ENCODE measurements at regions not wholly inside any gene's neighbourhood (a gene's known extent, or its start where the extent isn't known, plus 50 kb on each side); places are given as distances from the start of the nearest gene placed in this dataset.

- intact Hi-C loops (cut with DNase I; ENCODE audit: low total_unique reads) = no loop called here
- no peak for DNase-seq
- no peak for TF ChIP-seq CTCF (IDR thresholded peaks at IDR 0.05)
- Histone ChIP-seq H3K4me1 (no peaks in the 10 kb centered on the region), H3K9me3 (no peaks in the 10 kb centered on the region), H3K27me3 (no peaks in the 10 kb centered on the region), H3K27ac (no peak overlapping the region), H3K4me3 (no peak overlapping the region), H3K36me3 (no peaks in the 10 kb centered on the region)
These were observed 1052.8 kb upstream of the NRXN1 start for GRCh38 chr2:52084759-52085158.

DNA sequence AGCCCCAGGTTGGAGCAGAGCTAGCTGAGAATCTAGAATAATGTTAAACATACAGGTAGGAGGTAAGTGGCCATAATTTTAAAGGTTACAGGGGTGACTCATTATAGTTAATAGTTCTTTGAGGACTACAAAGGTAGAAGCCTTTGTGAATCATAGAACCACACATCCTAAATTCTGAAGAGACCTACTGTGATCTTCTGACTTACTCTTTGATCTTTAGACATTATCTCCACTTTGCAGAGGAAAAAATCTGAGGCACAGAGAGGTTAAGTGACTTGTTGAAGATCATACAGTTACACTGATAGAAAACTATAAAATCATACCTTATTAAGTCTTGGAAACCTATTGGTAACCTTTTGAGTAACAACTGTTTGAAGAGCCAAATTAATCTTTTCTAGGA is 1051.3 kb upstream of the NRXN1 start:
- H3K4me3 ChIP-seq = no peak overlapping the region
- H3K27me3 ChIP-seq = no peaks in the 10 kb centered on the region
- DNase-seq = no peak
- no peaks in the 10 kb centered on the region for H3K36me3 ChIP-seq
- intact Hi-C loops (cut with DNase I; ENCODE audit: low total_unique reads) = no loop called here
- no peak for TF ChIP-seq CTCF (IDR thresholded peaks at IDR 0.05)
- no peak overlapping the region for H3K27ac ChIP-seq
- H3K4me1 ChIP-seq = no peaks in the 10 kb centered on the region
- no peaks in the 10 kb centered on the region for H3K9me3 ChIP-seq

DNA sequence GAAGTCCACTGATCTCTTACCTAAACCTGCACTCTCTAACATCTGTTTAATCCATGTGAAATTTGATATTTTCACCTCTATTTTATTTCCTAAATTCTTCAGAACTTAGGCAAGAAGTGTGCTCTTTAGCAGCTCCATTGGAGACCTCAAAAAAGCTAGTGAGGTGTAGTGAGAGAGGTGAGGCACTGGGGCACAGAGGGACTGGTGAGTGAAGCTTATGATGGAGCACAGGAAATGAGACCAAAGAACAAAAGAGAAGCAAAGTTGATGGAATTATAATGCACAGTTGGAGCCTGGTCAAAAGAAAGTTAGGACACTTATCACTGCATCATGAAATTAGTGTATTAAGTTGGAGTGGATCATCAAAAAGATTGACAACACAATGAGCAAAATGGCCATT is 1050.7 kb upstream of the NRXN1 start:
- H3K4me1 ChIP-seq = no peaks in the 10 kb centered on the region
- DNase-seq = no peak
- no peaks in the 10 kb centered on the region for H3K9me3 ChIP-seq
- no peak for TF ChIP-seq CTCF (IDR thresholded peaks at IDR 0.05)
- no peaks in the 10 kb centered on the region for H3K27me3 ChIP-seq
- H3K4me3 ChIP-seq = no peak overlapping the region
- intact Hi-C loops (cut with DNase I; ENCODE audit: low total_unique reads) = no loop called here
- no peak overlapping the region for H3K27ac ChIP-seq
- H3K36me3 ChIP-seq = no peaks in the 10 kb centered on the region

DNA sequence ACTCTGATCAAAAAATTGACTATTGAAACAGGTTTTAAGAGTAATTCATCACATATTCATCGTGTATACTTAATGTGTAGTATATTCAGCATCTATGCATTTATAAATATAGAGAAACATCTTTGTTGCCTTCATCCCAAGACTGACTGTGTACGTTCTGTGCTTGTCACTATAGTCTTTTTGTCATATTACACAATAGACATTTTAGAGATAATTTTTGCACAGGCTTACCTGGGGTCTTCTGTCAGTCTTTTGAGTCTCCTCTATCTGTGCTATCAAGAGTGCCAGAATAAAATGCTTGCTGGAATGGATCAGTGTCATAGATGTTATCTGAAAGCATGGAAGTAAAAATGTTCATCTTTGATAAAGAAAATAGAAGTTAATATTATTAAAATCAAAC is 1047.7 kb upstream of the NRXN1 start:
- no peaks in the 10 kb centered on the region for H3K27me3 ChIP-seq
- H3K4me3 ChIP-seq = no peak overlapping the region
- no peaks in the 10 kb centered on the region for H3K4me1 ChIP-seq
- no peaks in the 10 kb centered on the region for H3K9me3 ChIP-seq
- H3K27ac ChIP-seq = no peak overlapping the region
- no peaks in the 10 kb centered on the region for H3K36me3 ChIP-seq
- DNase-seq = no peak
- no peak for TF ChIP-seq CTCF (IDR thresholded peaks at IDR 0.05)
- intact Hi-C loops (cut with DNase I; ENCODE audit: low total_unique reads) = no loop called here

GRCh38 chr2:52077159-52077558 is 1045.2 kb upstream of the NRXN1 start:
- H3K36me3 ChIP-seq = no peaks in the 10 kb centered on the region
- H3K4me1 ChIP-seq = no peaks in the 10 kb centered on the region
- TF ChIP-seq CTCF (IDR thresholded peaks at IDR 0.05) = no peak
- H3K27ac ChIP-seq = no peak overlapping the region
- H3K9me3 ChIP-seq = no peaks in the 10 kb centered on the region
- no peaks in the 10 kb centered on the region for H3K27me3 ChIP-seq
- DNase-seq = no peak
- no peak overlapping the region for H3K4me3 ChIP-seq
- intact Hi-C loops (cut with DNase I; ENCODE audit: low total_unique reads) = no loop called here

DNA sequence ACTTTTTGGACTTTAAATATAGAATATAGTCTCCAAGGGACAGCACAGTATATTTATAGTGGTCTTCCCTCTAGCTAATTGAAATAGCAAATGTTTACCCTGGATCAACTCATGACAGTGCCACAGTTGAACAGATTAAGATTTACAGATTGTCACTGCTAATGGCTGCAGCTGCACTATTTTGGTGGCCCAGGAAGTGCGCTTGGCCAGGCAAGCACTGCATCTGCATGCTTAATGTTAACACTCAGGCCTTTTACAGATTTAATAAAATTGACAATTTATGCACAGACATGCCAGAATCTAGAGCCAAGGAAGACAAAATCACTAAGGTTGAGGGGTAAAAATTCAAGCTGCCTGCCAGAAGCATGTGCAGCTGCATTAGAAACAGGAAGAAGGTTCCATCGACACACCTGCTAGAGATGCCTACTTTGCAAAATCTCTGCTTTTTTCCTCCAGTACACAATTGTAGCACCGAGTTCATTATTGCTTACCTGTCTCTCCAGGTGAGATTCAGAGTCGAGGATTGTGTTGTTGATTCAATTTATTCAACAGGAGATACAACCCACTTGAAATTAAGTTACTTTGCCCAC is 1042.3 kb upstream of the NRXN1 start:
- no peaks in the 10 kb centered on the region for H3K9me3 ChIP-seq
- H3K4me1 ChIP-seq = no peaks in the 10 kb centered on the region
- no peak overlapping the region for H3K27ac ChIP-seq
- H3K27me3 ChIP-seq = no peaks in the 10 kb centered on the region
- no peak for DNase-seq
- no peak overlapping the region for H3K4me3 ChIP-seq
- no peak for TF ChIP-seq CTCF (IDR thresholded peaks at IDR 0.05)
- intact Hi-C loops (cut with DNase I; ENCODE audit: low total_unique reads) = no loop called here
- H3K36me3 ChIP-seq = no peaks in the 10 kb centered on the region
